Vagina (tissue), 2 donors: ENCODE measurements at regions not wholly inside any gene's neighbourhood (a gene's known extent, or its start where the extent isn't known, plus 50 kb on each side); places are given as distances from the start of the nearest gene placed in this dataset.
A peak's percentile ranks its signal among the peaks of the same experiment; 100 is the strongest.

Experiments used
- DNase-seq, 2 donors: peaks; one replicate each; pipeline ENCODE4 v3.0.0-alpha.2; 2017; ENCODE audit errors: extremely low spot score in 2 of 2
- H3K27ac ChIP-seq: fragments of 200-600 bp; sonication (generic); one replicate; pipeline ENCODE4 v1.5.1; 2019
- H3K27me3 ChIP-seq: fragments of 200-600 bp; sonication (generic); one replicate; pipeline ENCODE4 v1.5.1; 2019
- H3K36me3 ChIP-seq, 2 donors: fragments of 200-600 bp; sonication (generic); one replicate each; pipeline ENCODE4 v1.5.1; 2017 to 2019
- H3K4me1 ChIP-seq: fragments of 200-600 bp; sonication (generic); one replicate; pipeline ENCODE4 v1.5.1; 2019
- H3K4me3 ChIP-seq, 2 donors: fragments of 200-600 bp; sonication (generic); 1 replicate in 1 of 2; 2 replicates in 1 of 2; pipeline ENCODE4 v1.5.1; 2016 to 2019
- H3K9me3 ChIP-seq: fragments of 200-600 bp; sonication (generic); one replicate; pipeline ENCODE4 v1.5.1; 2019
- POLR2A ChIP-seq, 2 donors: fragments of 450-650 bp; IDR thresholded peaks; one replicate each; pipeline ENCODE4 v1.6.1; 2017; ENCODE audit warnings: antibody characterized with exemption in 2 of 2, mild to moderate bottlenecking in 2 of 2, moderate library complexity in 2 of 2
- POLR2AphosphoS5 ChIP-seq, 2 donors: sonication (generic); formaldehyde crosslinking; IDR thresholded peaks; one replicate each; pipeline ENCODE4 v1.9.0; 2017; ENCODE audit warnings: antibody characterized with exemption in 2 of 2, mild to moderate bottlenecking in 2 of 2, low read depth in 1 of 2; ENCODE audit not compliant: insufficient read depth in 1 of 2
- intact Hi-C: fragments of 100-400 bp; cut with DNase I; formaldehyde crosslinking; loops from one replicate; pipeline ENCODE4 v1.15.1; 2023
- TF ChIP-seq, protein P1 (sequence below), 3 experiments: fragments of 450-650 bp in 2 of 3; fragments of 200-600 bp in 1 of 3; sonication (generic) in 1 of 3; IDR thresholded peaks; one replicate each; pipeline ENCODE4 v1.5.1; 2017 to 2019; ENCODE audit warnings: antibody characterized with exemption in 3 of 3, mild to moderate bottlenecking in 2 of 3, moderate library complexity in 2 of 3

DNA sequence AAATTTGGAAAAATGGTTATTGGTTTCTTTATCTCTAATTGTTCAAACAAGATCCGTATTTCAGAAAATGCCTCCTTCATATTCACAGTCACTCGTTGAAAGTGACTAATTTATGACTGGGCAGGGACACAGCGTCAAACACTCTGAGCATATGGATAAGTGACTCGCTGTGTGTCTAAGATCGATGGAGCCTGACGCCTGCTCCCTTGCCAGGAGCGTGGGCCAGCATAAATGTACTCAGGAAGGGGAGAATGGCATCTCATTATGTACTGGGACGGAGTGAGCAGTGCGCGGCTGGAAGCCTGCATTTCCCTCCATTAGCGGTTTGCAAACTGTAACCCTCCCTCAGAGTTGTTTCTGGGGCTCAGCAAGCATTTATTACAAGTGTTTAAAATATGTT, 79.8 kb upstream of the CAST start:
- Histone ChIP-seq H3K9me3 (no peaks in the 10 kb centered on the region), H3K4me3 (no peak overlapping the region), H3K36me3 (no peaks in the 10 kb centered on the region), H3K27ac (no peak overlapping the region), H3K4me1 (no peaks in the 10 kb centered on the region), H3K27me3 (no peaks in the 10 kb centered on the region)
- no peak for DNase-seq
- TF ChIP-seq, protein P1, sequence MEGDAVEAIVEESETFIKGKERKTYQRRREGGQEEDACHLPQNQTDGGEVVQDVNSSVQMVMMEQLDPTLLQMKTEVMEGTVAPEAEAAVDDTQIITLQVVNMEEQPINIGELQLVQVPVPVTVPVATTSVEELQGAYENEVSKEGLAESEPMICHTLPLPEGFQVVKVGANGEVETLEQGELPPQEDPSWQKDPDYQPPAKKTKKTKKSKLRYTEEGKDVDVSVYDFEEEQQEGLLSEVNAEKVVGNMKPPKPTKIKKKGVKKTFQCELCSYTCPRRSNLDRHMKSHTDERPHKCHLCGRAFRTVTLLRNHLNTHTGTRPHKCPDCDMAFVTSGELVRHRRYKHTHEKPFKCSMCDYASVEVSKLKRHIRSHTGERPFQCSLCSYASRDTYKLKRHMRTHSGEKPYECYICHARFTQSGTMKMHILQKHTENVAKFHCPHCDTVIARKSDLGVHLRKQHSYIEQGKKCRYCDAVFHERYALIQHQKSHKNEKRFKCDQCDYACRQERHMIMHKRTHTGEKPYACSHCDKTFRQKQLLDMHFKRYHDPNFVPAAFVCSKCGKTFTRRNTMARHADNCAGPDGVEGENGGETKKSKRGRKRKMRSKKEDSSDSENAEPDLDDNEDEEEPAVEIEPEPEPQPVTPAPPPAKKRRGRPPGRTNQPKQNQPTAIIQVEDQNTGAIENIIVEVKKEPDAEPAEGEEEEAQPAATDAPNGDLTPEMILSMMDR (IDR thresholded peaks at IDR 0.05) = no peak
- TF ChIP-seq POLR2AphosphoS5 (IDR thresholded peaks at IDR 0.05; ENCODE audit: insufficient read depth in 1 of 2, low read depth in 1 of 2) (no peak), POLR2A (IDR thresholded peaks at IDR 0.05) (no peak)
- intact Hi-C loops = no loop called here

DNA sequence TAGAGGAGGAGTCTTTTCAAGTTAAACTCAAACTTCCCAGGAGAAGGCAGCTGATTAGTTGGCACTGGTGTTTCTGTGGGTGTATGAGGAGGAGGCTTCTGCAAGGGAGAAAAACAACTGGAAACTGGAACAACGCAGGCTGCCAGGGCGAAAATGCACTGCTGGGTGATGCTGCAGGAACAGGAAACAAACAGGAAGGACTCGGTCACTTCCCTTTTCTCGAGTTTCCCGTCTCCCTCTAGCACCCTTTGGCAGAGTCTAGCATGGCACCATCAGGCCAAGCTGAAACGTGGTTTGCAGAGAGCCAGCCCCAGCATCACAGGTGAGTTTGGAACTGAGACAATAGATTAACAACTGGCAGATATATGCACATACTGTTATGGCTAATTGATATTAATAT, 77.5 kb upstream of the CAST start:
- intact Hi-C loops = no loop called here
- Histone ChIP-seq H3K4me3 (no peak overlapping the region), H3K4me1 (no peaks in the 10 kb centered on the region), H3K27ac (no peak overlapping the region), H3K36me3 (no peaks in the 10 kb centered on the region), H3K9me3 (no peaks in the 10 kb centered on the region), H3K27me3 (no peaks in the 10 kb centered on the region)
- DNase-seq = no peak
- TF ChIP-seq POLR2A (IDR thresholded peaks at IDR 0.05) (no peak), POLR2AphosphoS5 (IDR thresholded peaks at IDR 0.05; ENCODE audit: insufficient read depth in 1 of 2, low read depth in 1 of 2) (no peak)
- TF ChIP-seq, protein P1 (IDR thresholded peaks at IDR 0.05) = no peak

DNA sequence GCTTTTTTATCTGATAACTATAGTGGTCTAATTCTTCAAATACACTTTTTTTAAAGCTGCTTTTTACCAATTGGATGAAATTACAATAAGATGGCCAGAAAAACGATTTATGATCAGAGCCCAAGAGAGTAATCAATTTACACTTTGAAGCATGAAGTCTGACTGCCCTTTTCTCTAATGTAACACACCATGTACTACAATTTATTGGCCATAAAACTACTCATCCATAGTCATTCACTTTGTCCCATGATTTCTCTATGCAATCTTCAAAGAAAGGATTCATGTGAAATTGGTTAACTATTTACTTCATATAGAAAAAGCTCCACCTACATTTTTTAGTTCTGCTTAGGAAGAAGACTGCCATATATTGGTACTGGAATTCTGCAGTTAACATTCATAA, 73.6 kb upstream of the CAST start:
- H3K36me3 ChIP-seq = no peaks in the 10 kb centered on the region
- no peak overlapping the region for H3K4me3 ChIP-seq
- no peaks in the 10 kb centered on the region for H3K9me3 ChIP-seq
- intact Hi-C loops = no loop called here
- no peak for DNase-seq
- TF ChIP-seq POLR2AphosphoS5 (IDR thresholded peaks at IDR 0.05; ENCODE audit: insufficient read depth in 1 of 2, low read depth in 1 of 2) (no peak), POLR2A (IDR thresholded peaks at IDR 0.05) (no peak)
- TF ChIP-seq, protein P1 (IDR thresholded peaks at IDR 0.05) = no peak
- no peaks in the 10 kb centered on the region for H3K27me3 ChIP-seq
- no peaks in the 10 kb centered on the region for H3K4me1 ChIP-seq
- no peak overlapping the region for H3K27ac ChIP-seq

DNA sequence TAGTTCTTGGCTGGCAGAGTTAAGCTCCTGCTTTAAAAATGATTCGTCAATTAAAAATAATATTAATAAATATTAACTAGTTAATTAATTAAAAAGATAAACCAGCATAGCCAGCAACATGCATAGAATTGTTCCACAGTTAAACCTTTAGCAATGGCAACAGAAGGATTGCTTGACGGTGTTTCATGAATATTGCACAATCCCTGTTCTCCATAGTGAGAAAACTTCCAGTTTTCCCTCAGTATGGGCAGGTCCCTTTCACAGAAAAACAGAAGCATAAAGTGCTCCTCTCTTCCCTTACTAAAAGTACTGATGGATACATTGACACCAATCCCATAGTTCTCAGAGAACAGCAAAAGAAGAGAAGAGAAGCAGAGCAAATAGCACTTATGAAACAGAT, 71.4 kb upstream of the CAST start:
- intact Hi-C loops = no loop called here
- no peak for TF ChIP-seq POLR2A (IDR thresholded peaks at IDR 0.05)
- TF ChIP-seq POLR2AphosphoS5 (IDR thresholded peaks at IDR 0.05; ENCODE audit: insufficient read depth in 1 of 2, low read depth in 1 of 2) = no peak
- TF ChIP-seq, protein P1 (IDR thresholded peaks at IDR 0.05) = no peak
- Histone ChIP-seq H3K36me3 (no peaks in the 10 kb centered on the region), H3K9me3 (no peaks in the 10 kb centered on the region), H3K4me1 (no peaks in the 10 kb centered on the region), H3K4me3 (no peak overlapping the region), H3K27ac (no peak overlapping the region), H3K27me3 (no peaks in the 10 kb centered on the region)
- DNase-seq = no peak

DNA sequence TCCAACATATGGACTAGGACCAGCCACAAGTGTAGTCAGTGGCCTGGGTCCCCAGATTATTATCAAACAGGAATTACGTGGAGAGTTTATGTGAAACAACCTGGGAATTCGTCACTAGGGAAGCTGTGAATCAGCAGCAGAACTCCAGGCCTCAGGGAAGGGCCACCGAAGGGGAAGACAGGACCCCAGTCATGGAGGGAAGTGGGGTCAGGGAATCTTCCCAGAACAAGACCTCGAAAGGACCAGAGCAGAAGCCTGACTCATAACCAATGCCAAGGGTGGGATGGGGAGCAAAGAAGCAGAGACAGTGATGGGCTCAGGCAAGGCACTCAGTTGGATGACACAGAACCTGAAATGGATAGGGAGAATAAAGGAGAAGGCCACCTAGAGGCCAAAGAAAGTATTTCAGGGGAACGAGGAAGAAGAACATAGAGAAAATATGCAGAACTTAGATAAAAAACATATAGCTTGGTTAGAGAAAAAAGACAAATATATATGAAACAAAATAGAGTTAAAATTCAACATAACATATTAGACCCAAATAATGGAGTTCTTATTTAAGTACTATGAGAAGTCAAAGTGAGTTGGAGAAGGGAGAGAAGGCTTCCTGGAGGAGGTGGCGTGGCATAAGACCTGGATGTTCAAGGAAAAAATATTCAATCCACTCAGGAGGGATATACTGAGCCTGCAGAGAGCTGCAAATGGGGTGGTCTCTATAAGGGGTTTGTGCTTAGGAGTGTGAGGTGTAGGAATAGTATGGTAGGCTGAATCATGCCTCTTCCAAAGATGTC, 66.7 kb upstream of the CAST start:
- Histone ChIP-seq H3K27ac (no peak overlapping the region), H3K9me3 (no peaks in the 10 kb centered on the region), H3K4me3 (no peak overlapping the region), H3K4me1 (no peaks in the 10 kb centered on the region), H3K36me3 (no peaks in the 10 kb centered on the region), H3K27me3 (no peaks in the 10 kb centered on the region)
- no peak for DNase-seq
- TF ChIP-seq, protein P1 (IDR thresholded peaks at IDR 0.05) = peak in 1 of 3 experiments; percentile 12
- no peak for TF ChIP-seq POLR2A (IDR thresholded peaks at IDR 0.05)
- intact Hi-C loops = no loop called here
